ENCODE measurements at regions not wholly inside any gene's neighbourhood (a gene's known extent, or its start where the extent isn't known, plus 50 kb on each side); places are given as distances from the start of the nearest gene placed in this dataset.
"Not testable (repeated sequence)": the region's sequence is repeated elsewhere in the genome, so short reads cannot be mapped to it uniquely, and the experiment has no call there.

DNA sequence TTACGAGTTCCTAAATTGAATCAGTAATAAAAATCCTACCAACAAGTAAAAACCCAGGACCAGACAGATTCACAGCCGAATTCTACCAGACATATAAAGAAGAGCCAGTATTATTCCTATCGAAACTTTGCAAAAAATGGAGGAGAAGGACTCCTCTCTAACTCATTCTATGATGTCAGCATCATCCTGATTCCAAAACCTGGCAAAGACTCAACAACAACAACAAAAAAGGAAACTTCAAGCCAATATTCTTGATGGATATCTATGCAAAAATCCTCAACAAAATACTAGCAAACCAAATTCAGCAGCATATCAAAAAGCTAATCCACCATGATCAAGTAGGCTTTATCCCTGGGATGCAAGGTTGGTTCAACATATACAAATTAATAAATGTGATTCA is 84.6 kb upstream of the ADRB2 start:
- not testable (repeated sequence) for DNase-seq (ENCODE audit: low spot score)

DNA sequence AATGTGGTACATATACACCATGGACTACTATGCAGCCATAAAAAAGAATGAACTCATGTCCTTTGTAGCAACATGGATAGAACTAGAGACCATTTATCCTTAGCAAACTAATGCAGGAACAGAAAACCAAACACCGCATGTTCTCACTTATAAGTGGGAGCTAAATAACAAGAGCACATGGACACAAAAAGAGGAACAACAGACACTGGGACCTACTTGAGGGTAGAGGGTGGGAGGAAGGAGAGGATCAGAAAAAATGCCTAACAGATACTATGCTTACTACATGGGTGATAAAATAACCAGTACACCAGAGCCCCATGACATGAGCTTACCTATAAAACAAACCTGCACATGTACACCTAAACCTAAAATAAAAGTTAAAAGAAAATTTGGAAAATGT is 82.0 kb upstream of the ADRB2 start:
- DNase-seq (ENCODE audit: low spot score) = not testable (repeated sequence)

DNA sequence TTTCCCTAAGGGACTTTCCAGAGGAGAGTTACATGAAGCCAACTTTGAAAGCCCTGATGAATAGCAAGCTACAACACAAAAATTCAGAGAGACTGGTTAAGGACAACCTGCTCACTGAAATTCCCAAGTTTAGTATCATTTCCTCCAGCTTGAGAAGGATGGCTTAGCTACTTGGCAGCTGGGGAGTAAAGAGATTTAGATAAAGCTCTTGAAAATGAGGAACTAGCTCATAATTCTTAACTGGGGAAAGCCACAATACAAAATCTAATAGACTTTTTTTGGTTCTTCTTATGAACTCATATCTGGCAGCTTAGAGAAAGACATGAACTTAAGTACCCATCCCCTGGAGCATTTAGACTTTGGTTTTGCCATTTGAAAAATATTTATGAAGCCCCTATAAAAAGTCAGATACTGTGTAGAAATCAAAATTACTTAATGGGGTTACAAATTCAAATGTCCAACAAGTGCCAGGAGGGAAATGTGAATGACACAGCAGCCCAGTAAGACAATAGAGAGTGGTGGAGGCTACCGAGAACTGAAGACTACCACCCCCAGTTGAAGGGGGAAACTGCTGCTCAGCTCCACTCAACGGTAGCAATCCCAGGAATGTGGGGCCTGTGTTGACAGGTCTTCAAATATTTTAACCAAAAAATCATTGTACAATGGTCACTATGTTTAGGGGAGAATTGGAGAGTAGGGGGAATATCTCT is 79.4 kb upstream of the ADRB2 start:
- DNase-seq (ENCODE audit: low spot score) = no peak

DNA sequence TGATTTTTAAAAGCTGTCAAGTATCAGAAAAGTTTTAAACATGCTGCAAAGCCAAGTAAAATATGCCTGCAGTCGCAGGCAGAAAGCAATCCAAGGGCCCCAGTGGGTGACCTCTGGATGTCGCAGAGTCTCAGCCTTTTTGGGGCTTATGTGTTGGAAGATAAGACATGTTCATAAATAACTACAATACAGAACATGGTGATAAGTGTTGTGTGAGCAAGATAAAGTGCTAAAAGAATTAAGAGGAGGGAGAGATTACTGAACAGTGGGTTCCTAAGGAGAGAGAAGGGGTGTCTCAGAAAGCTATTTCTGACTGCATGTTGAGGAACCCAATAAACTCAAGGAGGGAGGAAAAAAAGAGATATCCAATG is 78.9 kb upstream of the ADRB2 start:
- no peak for DNase-seq (ENCODE audit: low spot score)

DNA sequence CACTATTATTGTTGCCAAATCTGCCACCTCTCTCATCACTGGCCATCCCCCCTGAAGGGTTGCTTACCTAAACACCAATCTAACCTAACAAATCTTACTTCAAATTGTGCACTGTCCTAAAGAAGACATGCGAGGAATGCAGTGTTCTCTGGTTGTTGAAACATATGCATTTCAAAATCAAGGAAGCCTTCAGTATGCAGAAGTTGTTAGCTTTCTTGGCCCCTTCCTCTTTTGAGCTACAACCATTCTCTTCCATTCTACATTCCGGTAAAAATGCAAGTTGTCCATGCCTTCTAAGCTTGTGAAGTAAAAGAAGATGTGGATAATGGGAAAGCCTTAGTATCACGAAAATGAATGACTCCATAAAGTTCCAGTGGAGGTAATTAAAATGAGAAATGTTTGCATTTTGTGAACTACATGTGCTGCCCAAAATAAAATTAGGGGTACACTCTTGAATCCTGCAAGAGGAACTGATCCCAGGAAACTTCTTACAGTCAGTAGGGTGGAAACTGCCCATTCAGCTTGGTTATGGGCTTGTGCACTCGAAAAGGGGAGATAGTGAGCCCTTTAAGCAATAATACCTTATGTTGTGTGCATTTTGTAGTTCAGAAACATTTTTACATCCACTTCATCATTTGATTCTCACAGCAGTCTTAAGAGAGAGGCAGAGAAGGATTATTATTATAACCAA is 77.6 kb upstream of the ADRB2 start:
- no peak for DNase-seq (ENCODE audit: low spot score)

DNA sequence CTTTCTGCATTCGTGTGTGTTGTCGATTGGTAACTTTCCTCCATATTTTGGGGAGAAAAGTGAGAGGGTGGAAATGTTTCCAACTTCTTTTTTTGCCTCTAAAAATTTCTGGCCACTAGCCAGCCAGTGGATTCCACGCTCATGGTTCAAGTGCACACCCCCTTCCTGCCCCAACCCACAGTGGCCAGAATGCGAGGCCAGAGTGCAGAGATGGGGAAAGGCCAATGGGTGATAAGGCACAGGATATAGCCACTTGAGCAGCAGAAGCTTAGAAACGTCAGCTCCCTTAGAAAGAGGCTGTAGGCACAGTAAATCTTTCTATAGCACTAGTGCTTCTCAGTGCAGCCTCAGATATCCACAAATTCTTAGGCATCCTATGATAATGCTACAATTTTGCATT is 75.8 kb upstream of the ADRB2 start:
- DNase-seq (ENCODE audit: low spot score) = no peak

DNA sequence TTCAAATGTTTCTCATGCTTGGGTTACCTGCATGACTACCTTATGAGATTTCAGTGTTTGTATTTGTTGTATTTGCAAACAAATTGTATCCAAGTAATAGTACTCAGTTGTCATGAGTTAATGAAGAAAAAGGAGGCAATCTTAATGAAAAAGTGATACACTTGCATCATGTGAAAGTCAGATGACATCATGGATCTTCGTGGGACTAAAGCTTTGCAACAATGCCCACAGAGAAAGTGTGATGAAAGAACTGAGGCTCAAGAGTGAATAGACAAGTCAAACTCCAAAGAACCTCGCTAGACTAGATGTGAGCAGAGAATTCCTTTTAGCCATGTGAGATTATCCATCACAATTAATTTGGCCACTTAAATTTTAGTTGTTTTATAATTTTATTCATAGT is 75.4 kb upstream of the ADRB2 start:
- DNase-seq (ENCODE audit: low spot score) = no peak

DNA sequence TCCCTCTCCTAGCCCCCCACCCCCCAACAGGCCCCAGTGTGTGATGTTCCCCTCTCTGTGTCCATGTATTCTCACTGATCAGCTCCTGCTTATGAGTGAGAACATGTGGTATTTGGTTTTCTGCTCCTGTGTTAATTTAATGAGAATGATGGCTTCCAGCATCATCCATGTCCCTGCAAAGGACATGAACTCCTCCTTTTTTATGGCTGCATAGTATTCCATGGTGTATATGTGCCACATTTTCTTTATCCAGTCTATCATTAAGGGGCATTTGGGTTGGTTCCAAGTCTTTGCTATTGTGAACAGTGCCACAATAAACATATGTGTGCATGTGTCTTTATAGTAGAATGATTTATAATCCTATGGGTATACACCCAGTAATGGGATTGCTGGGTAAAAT is 74.0 kb upstream of the ADRB2 start:
- not testable (repeated sequence) for DNase-seq (ENCODE audit: low spot score)

DNA sequence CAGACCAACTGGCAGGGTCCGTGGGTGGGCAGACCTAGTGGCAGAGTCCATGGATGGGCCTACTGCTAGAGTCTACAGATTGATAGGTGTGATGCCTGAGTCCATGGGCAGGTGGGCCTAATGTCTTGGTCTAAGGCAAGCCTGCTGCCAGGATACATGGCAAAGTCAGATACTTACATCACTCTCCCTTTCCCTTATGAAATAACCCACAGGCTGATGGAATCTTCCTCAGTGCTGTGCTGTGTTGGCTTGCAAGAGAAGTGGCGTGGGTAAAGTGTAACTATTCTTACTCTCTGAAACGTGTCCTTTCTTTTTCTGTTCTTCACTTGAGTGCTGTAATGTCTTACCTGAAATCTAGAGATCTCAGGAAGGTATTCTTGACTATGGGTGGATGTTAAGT is 67.3 kb upstream of the ADRB2 start:
- DNase-seq (ENCODE audit: low spot score) = no peak

DNA sequence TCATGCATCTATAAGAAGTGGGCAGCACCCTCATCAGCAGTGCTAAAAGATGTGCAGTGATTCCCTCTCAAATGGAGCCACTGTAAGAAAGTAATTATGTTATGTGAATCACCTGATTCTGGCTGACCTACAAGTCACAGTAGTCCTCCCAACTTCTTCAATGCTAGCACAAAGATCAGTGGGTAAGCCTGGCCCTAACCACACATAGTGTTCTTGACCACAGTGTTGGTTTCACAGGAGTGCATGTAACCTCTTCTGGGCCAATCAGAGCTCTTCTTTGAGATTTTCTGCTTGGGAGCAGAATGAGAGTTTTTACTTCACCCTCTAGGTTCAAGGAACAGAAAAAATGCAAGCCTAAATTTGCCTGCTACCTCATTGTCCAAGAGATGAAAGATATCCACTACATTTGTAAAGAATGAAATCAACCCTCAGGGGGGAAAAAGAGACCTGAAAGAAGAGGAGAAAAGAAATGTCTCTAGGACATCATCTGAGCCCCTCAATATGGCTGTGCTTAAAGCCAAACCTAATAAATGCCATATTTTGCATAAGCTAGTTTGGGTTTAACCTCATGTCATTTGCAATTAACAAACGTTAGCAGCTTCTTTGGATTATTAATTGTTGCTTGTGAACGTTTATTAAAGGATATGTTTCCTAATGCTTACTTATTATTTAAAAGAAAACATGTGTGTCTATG is 65.3 kb upstream of the ADRB2 start:
- no peak for DNase-seq (ENCODE audit: low spot score)

DNA sequence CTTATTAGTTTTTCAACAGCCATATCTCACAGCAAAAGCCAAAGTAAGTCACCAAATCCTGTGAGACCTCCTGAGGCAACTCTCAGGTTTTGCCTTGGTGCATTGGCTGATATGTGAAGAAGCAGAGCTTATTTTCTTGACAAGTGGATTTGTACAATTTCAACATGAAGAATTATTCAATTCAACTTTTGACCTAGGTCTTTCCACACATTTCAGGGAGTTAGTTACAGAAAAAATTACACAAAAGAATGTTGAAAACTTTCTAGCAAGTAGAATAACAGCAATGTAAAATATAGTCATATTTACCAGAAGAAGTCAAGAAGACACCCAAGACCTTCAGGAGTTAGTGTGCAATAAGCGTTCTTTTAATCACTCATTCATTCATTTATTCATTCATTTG is 62.4 kb upstream of the ADRB2 start:
- no peak for DNase-seq (ENCODE audit: low spot score)

DNA sequence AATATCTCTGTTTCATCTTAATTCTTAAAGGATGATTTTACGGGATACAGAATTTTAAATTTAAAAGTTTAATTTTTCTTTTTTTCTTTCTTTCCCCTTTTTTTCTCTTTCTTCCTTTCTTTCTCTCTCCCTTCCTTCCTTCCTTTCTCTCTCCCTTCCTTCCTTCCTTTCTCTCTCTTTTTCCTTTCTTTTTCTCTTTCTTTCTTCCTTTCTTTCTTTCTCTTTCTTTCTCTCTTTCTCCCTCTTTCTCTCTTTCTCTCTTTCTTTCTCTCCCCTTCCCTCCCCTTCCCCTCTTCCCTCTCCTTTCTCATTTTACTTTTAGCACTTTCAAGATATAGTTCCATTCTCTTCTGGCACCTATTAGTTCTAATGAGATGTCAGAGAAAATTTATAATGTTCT is 61.4 kb upstream of the ADRB2 start:
- DNase-seq (ENCODE audit: low spot score) = no peak

DNA sequence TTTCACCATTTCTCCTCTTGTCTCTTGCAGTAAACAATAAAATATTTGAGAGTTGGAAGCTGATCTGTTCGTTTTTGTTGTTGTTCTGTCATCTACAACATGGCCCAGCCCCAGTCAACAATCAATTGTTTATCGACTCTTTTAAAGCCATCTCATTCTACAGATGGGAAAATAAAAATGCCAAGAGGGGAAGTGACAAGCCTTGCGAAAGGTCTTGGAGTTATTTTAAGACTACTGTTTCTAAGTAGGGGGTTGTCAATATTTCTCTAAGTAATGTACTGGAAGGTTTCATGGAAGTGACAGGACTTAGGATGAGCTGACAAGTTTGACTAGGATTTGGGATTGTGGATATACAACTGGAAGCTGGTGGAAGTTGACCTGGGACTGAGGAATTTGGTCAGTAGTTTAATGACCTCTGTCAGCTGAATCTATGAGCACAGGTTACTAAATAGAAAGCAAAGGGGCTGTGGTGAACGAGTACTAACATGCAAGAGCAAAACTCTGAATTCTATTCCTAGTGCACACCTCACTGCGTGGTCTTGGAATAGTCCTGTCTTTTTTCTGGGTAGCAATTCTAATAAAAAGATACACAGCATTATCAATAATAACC is 57.5 kb upstream of the ADRB2 start:
- DNase-seq (ENCODE audit: low spot score) = no peak

DNA sequence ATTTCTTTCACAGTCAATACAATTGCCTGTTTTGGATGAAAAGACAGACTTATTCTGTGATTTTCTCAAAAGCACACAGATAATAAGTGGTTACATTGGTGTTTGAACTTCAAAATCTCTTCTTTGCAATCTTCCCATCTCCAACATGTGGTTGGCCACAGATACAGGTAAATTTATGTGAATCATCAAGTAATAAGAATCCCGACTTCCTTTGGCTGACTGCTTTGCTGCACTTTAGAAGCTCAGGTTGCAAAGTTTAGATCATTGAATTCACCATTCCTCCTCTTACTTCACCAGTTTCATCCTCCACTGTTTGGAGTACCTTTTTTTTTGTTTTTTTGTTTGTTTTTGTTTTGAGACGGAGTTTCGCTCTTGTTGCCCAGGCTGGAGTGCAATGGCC is 56.5 kb upstream of the ADRB2 start:
- DNase-seq (ENCODE audit: low spot score) = no peak

DNA sequence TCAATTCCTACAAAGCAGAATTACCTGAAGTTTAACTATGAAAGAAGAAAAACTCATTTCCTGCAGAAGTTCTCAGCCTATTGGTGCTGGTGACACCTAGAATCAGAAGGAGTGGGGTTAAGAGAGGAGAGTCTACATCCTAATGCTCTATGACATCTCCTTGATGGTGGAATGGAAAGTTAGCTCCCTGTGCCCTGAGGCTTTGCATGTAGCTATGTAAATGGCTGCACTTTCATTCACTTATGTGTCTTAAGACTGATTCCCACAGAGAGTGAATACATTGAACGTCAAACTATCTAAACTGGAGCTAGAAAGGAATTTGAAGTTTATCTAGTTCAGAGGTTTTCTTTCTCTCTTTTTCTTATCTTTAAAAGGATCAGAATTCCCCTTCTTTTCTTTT is 52.1 kb upstream of the ADRB2 start:
- DNase-seq (ENCODE audit: low spot score) = no peak

DNA sequence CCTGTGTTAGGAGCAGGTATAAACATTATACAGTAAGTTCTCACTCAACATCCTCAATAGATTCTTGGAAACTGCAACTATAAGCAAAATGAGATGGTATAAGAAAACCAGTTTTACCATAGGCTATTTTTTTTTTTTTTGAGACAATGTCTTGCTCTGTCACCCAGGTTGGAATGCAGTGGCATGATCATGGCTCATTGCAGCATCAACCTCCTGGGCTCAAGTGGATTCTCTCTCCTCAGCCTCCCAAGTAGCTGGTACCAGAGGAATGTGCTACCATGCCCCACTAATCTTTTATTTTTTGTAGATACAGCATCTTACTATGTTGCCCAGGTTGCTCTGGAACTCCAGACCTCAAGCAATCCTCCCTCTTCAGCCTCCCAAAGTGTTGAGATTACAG is 50.1 kb upstream of the ADRB2 start:
- no peak for DNase-seq (ENCODE audit: low spot score)
